ENCODE measurements at regions not wholly inside any gene's neighbourhood (a gene's known extent, or its start where the extent isn't known, plus 50 kb on each side); places are given as distances from the start of the nearest gene placed in this dataset.

- no peak overlapping the region for H3K4me3 ChIP-seq (replicated peaks; ENCODE audit: low read depth, low read length)
- no peak for DNase-seq (ENCODE audit: low read depth)
- TF ChIP-seq CTCF (IDR thresholded peaks at IDR 0.05; ENCODE audit: low read length, missing control alignments) = no peak
Observed at GRCh38 chr12:72133497-72134055, 138.6 kb upstream of the TRHDE start.

GRCh38 chr12:72134246-72135020, 137.7 kb upstream of the TRHDE start:
- no peak overlapping the region for H3K4me3 ChIP-seq (replicated peaks; ENCODE audit: low read depth, low read length)
- TF ChIP-seq CTCF (IDR thresholded peaks at IDR 0.05; ENCODE audit: low read length, missing control alignments) = no peak
- DNase-seq (ENCODE audit: low read depth) = no peak

- H3K4me3 ChIP-seq (replicated peaks; ENCODE audit: low read depth, low read length) = no peak overlapping the region
- TF ChIP-seq CTCF (IDR thresholded peaks at IDR 0.05; ENCODE audit: low read length, missing control alignments) = no peak
- DNase-seq (ENCODE audit: low read depth) = no peak
Observed at GRCh38 chr12:72135021-72135301, 137.2 kb upstream of the TRHDE start.

GRCh38 chr12:72136792-72137191, 135.4 kb upstream of the TRHDE start:
- no peak for DNase-seq (ENCODE audit: low read depth)
- no peak overlapping the region for H3K4me3 ChIP-seq (replicated peaks; ENCODE audit: low read depth, low read length)
- no peak for TF ChIP-seq CTCF (IDR thresholded peaks at IDR 0.05; ENCODE audit: low read length, missing control alignments)

- TF ChIP-seq CTCF (IDR thresholded peaks at IDR 0.05; ENCODE audit: low read length, missing control alignments) = no peak
- no peak overlapping the region for H3K4me3 ChIP-seq (replicated peaks; ENCODE audit: low read depth, low read length)
- no peak for DNase-seq (ENCODE audit: low read depth)
Observed at GRCh38 chr12:72139411-72139810, 132.8 kb upstream of the TRHDE start.

GRCh38 chr12:72141381-72141780, 130.8 kb upstream of the TRHDE start:
- TF ChIP-seq CTCF (IDR thresholded peaks at IDR 0.05; ENCODE audit: low read length, missing control alignments) = no peak
- peak; percentile 1 for DNase-seq (ENCODE audit: low read depth)
- no peak overlapping the region for H3K4me3 ChIP-seq (replicated peaks; ENCODE audit: low read depth, low read length)

- no peak for DNase-seq (ENCODE audit: low read depth)
- TF ChIP-seq CTCF (IDR thresholded peaks at IDR 0.05; ENCODE audit: low read length, missing control alignments) = no peak
- H3K4me3 ChIP-seq (replicated peaks; ENCODE audit: low read depth, low read length) = no peak overlapping the region
Observed at GRCh38 chr12:72144553-72144952, 127.6 kb upstream of the TRHDE start.

All from fibroblast of pulmonary artery (primary cell).